HEK293 (cell line): ENCODE measurements at regions not wholly inside any gene's neighbourhood (a gene's known extent, or its start where the extent isn't known, plus 50 kb on each side); places are given as distances from the start of the nearest gene placed in this dataset.

Experiments used
- CTCF ChIA-PET: fragments of 350-600 bp; formaldehyde crosslinking; extraction: SDS; loops from one replicate; lab custom pipeline; 2021; ENCODE audit warnings: antibody characterized with exemption; lab: Yijun Ruan, JAX
- POLR2A ChIA-PET: fragments of 300-600 bp; formaldehyde crosslinking; extraction: SDS; loops from one replicate; lab custom pipeline; 2020; ENCODE audit warnings: antibody characterized with exemption, inconsistent platforms; lab: Yijun Ruan, JAX
- H3K27ac ChIP-seq: fragments of 200-500 bp; sonication (Bioruptor generic); 2 replicates; pipeline ENCODE4 v1.5.1; 2014; ENCODE audit warnings: low read depth, low read length, control low read depth, inconsistent platforms; ENCODE audit errors: extremely low read depth
- H3K36me3 ChIP-seq, 2 experiments: fragments of 200-500 bp in 1 of 2; sonication (Bioruptor generic) in 1 of 2; 1 replicate in 1 of 2; 2 replicates in 1 of 2; pipeline ENCODE4 v1.5.1; 2014 to 2017; ENCODE audit warnings: inconsistent platforms in 2 of 2, low read length in 2 of 2; ENCODE audit not compliant: control insufficient read depth in 2 of 2, insufficient read depth in 1 of 2
- H3K4me1 ChIP-seq: fragments of 200-500 bp; sonication (Bioruptor generic); 2 replicates; pipeline ENCODE4 v1.5.1; 2014; ENCODE audit warnings: mild to moderate bottlenecking, low read length, inconsistent platforms; ENCODE audit not compliant: control insufficient read depth, insufficient read depth
- H3K4me3 ChIP-seq: 2 replicates; pipeline ENCODE4 v1.5.1; 2011; ENCODE audit warnings: low read depth, mild to moderate bottlenecking, control low read depth, low read length, moderate library complexity
- H3K9me3 ChIP-seq: fragments of 200-500 bp; sonication (Bioruptor generic); 2 replicates; pipeline ENCODE4 v1.5.1; 2014; ENCODE audit warnings: low read depth, low read length, inconsistent platforms; ENCODE audit not compliant: control insufficient read depth, insufficient read depth
- IKZF3 ChIP-seq: fragments of 450-650 bp; IDR thresholded peaks from 2 replicates; pipeline ENCODE4 v1.5.0; 2018; ENCODE audit warnings: missing biosample characterization, mild to moderate bottlenecking, missing genetic modification characterization, moderate library complexity
- KLF16 ChIP-seq: fragments of 450-650 bp; formaldehyde crosslinking; IDR thresholded peaks from 2 replicates; pipeline ENCODE4 v1.5.1; 2017; ENCODE audit warnings: missing biosample characterization, missing genetic modification characterization
- PRDM4 ChIP-seq: fragments of 450-650 bp; formaldehyde crosslinking; IDR thresholded peaks from 2 replicates; pipeline ENCODE4 v1.5.1; 2017; ENCODE audit warnings: missing biosample characterization, missing genetic modification characterization
- RBAK ChIP-seq: fragments of 450-650 bp; formaldehyde crosslinking; IDR thresholded peaks from 2 replicates; pipeline ENCODE4 v1.5.1; 2016; ENCODE audit warnings: missing biosample characterization, missing genetic modification characterization
- ZNF398 ChIP-seq: fragments of 450-650 bp; formaldehyde crosslinking; IDR thresholded peaks from 2 replicates; pipeline ENCODE4 v1.5.1; 2017; ENCODE audit warnings: missing biosample characterization, missing genetic modification characterization
- ZNF416 ChIP-seq: fragments of 450-650 bp; formaldehyde crosslinking; IDR thresholded peaks from 2 replicates; pipeline ENCODE4 v1.5.1; 2016; ENCODE audit warnings: missing biosample characterization, missing genetic modification characterization
- ZNF426 ChIP-seq: fragments of 450-650 bp; formaldehyde crosslinking; IDR thresholded peaks from 2 replicates; pipeline ENCODE4 v1.5.1; 2017; ENCODE audit warnings: missing biosample characterization, missing genetic modification characterization, mild to moderate bottlenecking, inconsistent platforms, moderate library complexity
- ZNF473 ChIP-seq: fragments of 450-650 bp; formaldehyde crosslinking; IDR thresholded peaks from 2 replicates; pipeline ENCODE4 v1.5.1; 2017; ENCODE audit warnings: missing biosample characterization, missing genetic modification characterization
- ZNF549 ChIP-seq: fragments of 450-650 bp; IDR thresholded peaks from 2 replicates; pipeline ENCODE4 v1.5.1; 2018; ENCODE audit warnings: missing biosample characterization, missing genetic modification characterization, mild to moderate bottlenecking, inconsistent platforms, moderate library complexity
- ZNF580 ChIP-seq: fragments of 450-650 bp; formaldehyde crosslinking; IDR thresholded peaks from 2 replicates; pipeline ENCODE4 v1.5.1; 2016; ENCODE audit warnings: missing biosample characterization, missing genetic modification characterization
- ZNF704 ChIP-seq: fragments of 450-650 bp; formaldehyde crosslinking; IDR thresholded peaks from 2 replicates; pipeline ENCODE4 v1.5.1; 2016; ENCODE audit warnings: missing biosample characterization, missing genetic modification characterization
- ZNF792 ChIP-seq: fragments of 450-650 bp; formaldehyde crosslinking; IDR thresholded peaks from 2 replicates; pipeline ENCODE4 v1.5.1; 2016; ENCODE audit warnings: missing biosample characterization, missing genetic modification characterization
- TF ChIP-seq, protein P1 (sequence below): fragments of 450-650 bp; formaldehyde crosslinking; IDR thresholded peaks from 2 replicates; pipeline ENCODE4 v1.5.1; 2016; ENCODE audit warnings: missing biosample characterization, missing genetic modification characterization

GRCh38 chr20:11734431-11734830 lies 183.3 kb upstream of the BTBD3 start:
- ChIA-PET POLR2A (no interaction called here), CTCF (interaction anchor here (1.2 kb wide), 1 partner anchor 18 kb away, joined by 4 read pairs; no protein-coding TSS in a partner anchor)
- Histone ChIP-seq H3K36me3 (no peaks in the 10 kb centered on the region), H3K27ac (no peak overlapping the region), H3K4me1 (no peaks in the 10 kb centered on the region), H3K4me3 (no peak overlapping the region), H3K9me3 (no peaks in the 10 kb centered on the region)
- TF ChIP-seq, protein P1, sequence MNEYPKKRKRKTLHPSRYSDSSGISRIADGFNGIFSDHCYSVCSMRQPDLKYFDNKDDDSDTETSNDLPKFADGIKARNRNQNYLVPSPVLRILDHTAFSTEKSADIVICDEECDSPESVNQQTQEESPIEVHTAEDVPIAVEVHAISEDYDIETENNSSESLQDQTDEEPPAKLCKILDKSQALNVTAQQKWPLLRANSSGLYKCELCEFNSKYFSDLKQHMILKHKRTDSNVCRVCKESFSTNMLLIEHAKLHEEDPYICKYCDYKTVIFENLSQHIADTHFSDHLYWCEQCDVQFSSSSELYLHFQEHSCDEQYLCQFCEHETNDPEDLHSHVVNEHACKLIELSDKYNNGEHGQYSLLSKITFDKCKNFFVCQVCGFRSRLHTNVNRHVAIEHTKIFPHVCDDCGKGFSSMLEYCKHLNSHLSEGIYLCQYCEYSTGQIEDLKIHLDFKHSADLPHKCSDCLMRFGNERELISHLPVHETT = no peak
- no peak for TF ChIP-seq ZNF580 (tag by site-specific recombination)
- TF ChIP-seq KLF16 (tag by site-specific recombination) = no peak

DNA sequence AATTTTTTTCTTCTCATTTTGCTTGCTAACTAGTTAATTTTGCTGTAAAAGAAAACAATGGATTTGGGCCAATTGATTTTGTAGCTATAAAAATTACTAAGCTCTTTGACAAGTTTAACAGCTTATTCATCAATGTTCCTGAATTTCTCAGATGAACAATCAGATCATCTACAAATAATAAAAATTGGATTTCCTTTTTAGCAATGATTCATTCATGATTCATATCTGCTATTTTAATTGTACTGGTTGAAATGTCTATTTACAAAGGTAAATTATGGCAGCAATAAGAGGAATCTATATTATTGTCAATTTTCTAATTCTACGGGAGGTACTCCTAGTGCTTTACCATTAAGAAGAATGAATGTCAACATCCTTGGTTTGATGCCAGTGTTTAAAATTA lies 178.8 kb upstream of the BTBD3 start:
- H3K4me1 ChIP-seq = no peaks in the 10 kb centered on the region
- POLR2A ChIA-PET = no interaction called here
- TF ChIP-seq ZNF473 (tag by site-specific recombination) (no peak), PRDM4 (no peak), ZNF426 (no peak), ZNF549 (tag by site-specific recombination) (no peak), ZNF398 (tag by site-specific recombination) (no peak), IKZF3 (tag by site-specific recombination) (no peak), ZNF416 (tag by site-specific recombination) (no peak), ZNF792 (no peak), RBAK (tag by site-specific recombination) (no peak)

GRCh38 chr20:11740975-11741374 lies 176.7 kb upstream of the BTBD3 start:
- H3K27ac ChIP-seq = no peak overlapping the region
- POLR2A ChIA-PET = no interaction called here
- no peak overlapping the region for H3K4me3 ChIP-seq
- H3K36me3 ChIP-seq = no peaks in the 10 kb centered on the region
- CTCF ChIA-PET = interaction anchor here (0.8 kb wide), 1 partner anchor 10 kb away, joined by 4 read pairs; no protein-coding TSS in a partner anchor
- H3K4me1 ChIP-seq = no peaks in the 10 kb centered on the region
- no peaks in the 10 kb centered on the region for H3K9me3 ChIP-seq
- TF ChIP-seq ZNF704 (tag by site-specific recombination) = no peak

More for the DNA sequence above, 178.8 kb upstream of the BTBD3 start:
- H3K27ac ChIP-seq = no peak overlapping the region
- no peaks in the 10 kb centered on the region for H3K9me3 ChIP-seq
- no peaks in the 10 kb centered on the region for H3K36me3 ChIP-seq
- no peak overlapping the region for H3K4me3 ChIP-seq
- CTCF ChIA-PET = interaction anchor here (0.6 kb wide), 1 partner anchor 23 kb away, joined by 4 read pairs; no protein-coding TSS in a partner anchor
